DMS53 (cell line): ENCODE measurements at regions not wholly inside any gene's neighbourhood (a gene's known extent, or its start where the extent isn't known, plus 50 kb on each side); places are given as distances from the start of the nearest gene placed in this dataset.
"Not testable (repeated sequence)": the region's sequence is repeated elsewhere in the genome, so short reads cannot be mapped to it uniquely, and the experiment has no call there.

Experiments
- DNase-seq: peaks from one replicate; lab custom pipeline; 2025; lab: John Stamatoyannopoulos, UW

DNA sequence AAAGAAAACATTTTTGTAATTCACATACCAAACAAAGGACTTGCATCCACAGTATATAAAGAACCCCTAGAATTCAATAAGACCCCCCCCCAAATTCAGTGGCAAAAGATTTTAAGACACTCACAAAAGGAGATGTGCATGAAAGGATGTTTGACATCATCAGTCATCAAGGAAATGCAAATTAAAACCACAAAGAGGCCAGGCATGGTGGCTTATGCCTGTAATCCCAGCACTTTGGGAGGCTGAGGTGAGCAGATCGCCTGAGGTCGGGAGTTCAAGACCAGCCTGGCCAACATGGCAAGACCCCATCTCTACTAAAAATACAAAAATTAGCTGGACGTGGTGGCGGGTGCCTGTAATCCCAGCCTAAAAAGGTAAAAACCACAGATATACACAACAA, 61.3 kb downstream of the AIPL1 start:
- DNase-seq = not testable (repeated sequence)

- DNase-seq = no peak
Measured at GRCh38 chr17:6366221-6366666, 68.7 kb downstream of the AIPL1 start.

GRCh38 chr17:6365200-6365943, 69.5 kb downstream of the AIPL1 start:
- DNase-seq = no peak

GRCh38 chr17:6361733-6362132, 73.2 kb downstream of the AIPL1 start:
- DNase-seq = no peak

DNA sequence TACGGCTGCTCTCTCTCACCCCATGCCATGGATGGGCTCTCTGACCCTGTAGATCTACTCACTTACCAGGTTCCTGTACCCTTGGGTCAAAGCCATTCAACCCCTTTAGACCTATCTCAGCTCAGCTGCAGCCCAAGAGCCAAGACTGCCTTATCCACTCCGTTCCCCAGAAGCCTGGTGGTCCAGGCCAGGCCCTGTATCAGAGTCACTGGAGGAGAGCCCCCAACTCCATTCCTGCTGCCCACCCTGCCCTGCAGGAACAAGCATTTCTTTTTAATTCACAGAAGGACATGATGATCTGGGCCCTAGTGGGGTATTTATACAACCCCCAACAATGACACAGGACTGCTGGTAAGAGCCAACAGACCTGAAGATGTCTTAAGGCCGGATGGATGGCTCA, 76.8 kb downstream of the AIPL1 start:
- DNase-seq = no peak

- no peak for DNase-seq
Measured at GRCh38 chr17:6356562-6356961, 78.4 kb downstream of the AIPL1 start.

GRCh38 chr17:6355196-6355595, 79.7 kb downstream of the AIPL1 start:
- no peak for DNase-seq

- DNase-seq = no peak
Measured at GRCh38 chr17:6352801-6353560, 81.9 kb downstream of the AIPL1 start.

DNA sequence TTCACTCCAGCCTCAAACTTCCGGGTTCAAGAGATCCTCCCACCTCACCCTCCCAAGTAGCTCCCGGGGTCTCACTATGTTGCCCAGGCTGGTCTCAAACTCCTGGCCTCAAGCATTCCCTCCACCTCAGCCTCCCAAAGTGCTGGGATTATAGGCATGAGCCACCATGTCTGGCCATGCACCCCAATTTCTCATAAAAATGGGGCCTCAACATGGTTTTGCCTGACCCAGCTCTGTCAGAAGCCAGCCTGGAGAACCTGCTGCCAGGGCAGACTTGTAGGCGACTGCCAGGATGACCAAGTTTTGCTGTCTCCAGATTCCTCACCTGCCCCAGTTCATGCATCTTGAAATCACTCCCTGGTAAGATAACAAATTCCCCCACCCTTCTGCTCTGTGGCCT, 82.9 kb downstream of the AIPL1 start:
- DNase-seq = no peak

DNA sequence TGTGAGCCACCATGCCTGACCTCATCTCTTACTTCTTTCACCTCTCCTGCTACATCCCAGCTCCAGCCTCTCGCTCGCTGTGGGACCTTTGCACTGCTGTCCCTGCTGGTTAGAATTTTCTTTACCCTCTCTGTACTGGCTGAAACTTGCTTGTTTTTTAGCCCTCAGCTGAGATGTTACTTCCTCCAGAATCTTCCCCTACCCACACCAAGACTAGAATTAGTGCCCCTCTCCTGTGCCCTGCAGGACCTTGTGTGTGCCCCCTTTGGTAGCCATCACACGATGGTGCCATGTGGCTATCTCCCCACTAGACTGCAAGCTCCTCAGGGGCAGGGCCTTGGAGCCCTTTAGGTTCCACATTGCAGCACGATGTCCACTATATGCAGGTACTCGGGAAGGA, 84.1 kb downstream of the AIPL1 start:
- no peak for DNase-seq

DNA sequence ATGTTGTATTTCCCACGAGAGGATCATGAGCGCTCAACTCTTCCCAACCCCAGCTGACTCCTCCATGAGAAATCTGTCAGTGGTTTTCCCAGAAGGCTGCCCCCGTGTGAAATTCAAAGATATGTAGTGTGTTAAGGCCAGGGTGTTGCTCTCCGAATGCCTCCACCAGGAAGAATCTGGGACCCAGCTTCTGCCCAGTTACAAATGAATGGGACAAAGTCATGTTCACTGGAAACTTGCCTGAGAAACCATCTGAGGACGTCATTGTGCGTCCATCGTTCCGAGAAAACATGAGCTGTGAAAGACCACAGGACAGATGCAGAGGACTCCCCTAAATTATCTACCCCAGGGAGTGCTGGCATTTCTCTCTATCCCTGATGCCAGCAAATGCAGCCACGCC, 86.0 kb downstream of the AIPL1 start:
- no peak for DNase-seq

DNA sequence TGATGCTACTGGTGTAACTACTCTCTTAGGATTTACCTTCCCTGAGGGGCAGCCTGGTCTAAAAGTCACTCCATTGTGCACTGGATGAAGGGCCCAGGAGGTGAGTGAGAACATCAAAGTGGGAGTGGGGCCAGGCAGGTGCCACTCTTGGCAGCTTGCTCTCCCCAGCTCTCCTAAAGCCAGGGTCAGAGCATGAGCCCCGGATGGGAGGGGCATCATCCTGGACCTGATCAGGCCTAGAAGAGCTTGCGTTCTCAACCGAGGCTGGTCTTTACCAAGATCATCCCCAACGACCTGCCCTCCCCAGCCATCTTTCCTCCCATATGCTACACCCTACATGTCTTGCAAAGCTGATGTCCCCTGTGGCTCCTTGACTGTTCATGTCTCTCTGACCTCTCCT, 87.1 kb downstream of the AIPL1 start:
- DNase-seq = no peak

DNA sequence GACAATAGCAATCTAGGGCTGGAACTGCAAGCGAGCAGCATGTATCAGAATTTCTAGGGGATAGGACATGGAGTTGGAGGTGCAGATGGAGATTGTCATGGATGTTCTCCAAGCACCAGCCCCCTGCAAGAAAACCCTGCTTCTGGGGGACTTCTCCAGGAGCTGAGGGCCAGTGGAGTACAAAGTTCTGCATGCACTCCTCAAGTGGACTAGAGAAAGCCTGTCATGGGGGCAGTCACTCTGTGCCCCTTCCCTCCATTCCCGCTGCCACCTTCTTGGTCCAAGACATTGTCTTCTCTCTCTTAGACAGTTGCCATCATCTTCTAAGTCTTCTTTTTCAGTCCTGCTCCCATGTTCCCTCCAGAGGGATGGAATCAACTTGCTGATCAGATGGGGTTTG, 87.9 kb downstream of the AIPL1 start:
- no peak for DNase-seq

DNA sequence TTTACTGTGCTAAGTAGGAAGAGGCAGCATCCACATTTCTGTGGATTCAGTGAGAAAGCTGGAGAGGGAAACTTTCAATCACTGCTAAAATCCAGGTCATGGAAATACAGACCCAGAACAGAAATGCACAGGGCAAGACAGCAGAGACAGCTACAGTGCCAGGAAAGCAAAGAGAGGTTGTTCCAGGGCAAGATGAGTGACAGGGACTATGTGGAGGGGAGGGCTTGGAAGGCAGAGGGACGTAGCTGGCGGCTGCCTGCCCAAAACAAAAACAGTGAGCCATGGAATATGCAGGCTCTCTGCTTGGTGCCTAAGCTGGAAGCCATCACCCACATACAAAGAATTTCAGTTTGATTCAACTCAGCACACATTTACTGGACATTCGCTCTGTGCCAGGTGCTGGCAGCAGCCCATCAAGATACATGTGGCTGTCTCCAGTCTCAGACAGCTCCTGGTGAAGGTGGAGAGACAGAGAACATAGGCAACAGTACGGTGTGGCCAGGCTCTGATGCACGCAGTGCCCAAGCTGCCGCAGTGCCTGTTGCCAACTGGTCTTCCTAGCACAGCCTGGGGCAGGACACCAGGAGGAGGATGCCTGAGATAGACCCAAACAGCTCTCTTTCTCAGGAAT, 88.7 kb downstream of the AIPL1 start:
- DNase-seq = no peak

DNA sequence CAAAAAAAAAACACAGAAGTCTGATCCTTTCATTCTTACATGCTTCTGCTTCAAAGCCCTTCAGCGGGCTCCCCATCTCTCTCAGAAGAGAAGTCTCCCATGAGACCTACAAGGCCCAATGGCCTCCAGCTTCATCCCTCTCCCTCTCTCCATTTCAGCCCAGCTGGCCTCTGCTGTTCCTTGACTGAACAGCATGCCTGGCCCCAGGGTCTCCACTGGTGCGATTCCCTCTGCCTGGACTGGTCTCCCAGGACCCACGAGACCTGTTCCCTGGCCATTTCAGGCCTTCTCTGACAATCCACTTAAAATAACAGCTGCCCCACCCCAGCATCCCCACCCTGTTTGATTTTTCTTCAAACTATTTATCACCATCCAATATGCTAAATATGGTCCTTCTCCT, 91.2 kb downstream of the AIPL1 start:
- DNase-seq = no peak

DNA sequence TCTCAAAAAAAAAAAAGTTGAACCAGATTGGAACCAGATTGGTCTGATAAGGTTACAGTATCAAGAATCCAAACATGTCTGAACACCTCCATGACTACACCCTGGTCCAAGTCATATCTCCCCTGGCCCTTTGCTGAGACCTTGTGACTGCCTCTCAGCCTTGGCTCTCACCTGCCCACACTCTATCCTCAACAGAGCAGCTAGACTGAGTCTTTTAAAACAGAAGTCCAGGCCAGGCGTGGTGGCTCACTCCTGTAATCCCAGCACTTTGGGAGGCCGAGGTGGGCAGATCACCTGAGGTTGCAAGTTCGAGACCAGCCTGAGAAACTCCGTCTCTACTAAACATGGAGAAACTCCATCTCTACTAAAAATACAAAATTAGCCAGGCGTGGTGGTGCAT, 91.7 kb downstream of the AIPL1 start:
- DNase-seq = no peak

DNA sequence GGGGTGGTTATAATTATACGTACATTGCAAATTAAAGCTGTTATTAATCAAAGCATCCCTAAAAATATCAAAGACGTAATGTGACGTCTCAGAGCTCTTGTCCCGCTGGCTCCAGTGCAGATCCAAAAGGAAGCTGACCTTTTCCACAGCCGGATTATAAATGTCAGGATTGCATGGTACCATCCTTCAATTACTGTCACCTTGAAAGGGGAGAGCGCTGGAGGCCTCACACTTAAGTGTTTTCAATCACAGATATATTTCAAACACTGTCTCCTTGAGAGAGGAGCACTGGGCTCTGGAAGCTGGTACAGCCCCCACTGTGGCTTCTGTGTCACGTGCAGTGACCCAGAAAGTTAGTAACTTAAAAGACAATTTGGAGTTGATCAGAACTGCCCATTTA, 94.2 kb downstream of the AIPL1 start:
- no peak for DNase-seq

GRCh38 chr17:6334386-6334785, 100.5 kb downstream of the AIPL1 start:
- no peak for DNase-seq

DNA sequence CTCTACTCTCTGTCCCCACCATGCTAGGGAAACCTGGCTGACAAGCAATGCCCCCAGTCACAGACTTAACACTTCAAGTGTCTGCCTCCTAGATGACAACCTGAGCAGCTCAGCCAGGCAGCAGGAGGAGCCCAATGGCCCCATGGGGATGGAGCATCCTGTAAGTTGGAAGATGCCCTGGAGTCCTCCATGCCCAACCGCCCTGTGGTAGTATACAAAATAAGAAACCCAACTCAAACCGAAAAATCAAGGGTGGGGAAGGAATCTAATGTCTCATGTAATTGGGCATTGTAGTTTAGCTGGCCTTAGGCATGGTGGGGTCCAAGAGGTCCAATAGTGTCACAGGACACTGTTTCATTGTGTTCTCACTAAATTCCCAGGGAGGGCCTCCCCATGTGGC, 104.0 kb downstream of the AIPL1 start:
- no peak for DNase-seq

- no peak for DNase-seq
Measured at GRCh38 chr17:6328279-6328678, 106.6 kb downstream of the AIPL1 start.

GRCh38 chr17:6327007-6327406, 107.9 kb downstream of the AIPL1 start:
- no peak for DNase-seq

DNA sequence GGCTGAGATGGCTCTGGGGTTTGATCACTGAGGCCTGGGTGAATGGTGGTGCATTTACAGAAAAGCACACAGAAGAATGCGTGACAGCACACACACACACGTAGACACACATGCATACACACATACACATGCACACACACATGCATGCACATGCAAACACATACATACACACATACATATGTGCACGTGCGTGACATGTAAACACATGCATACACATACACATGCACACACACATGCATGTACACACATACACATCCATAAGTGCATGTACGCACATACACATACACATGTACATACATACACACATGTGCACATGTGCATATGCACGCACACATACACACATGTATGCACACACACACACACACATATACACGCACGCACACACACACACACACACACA, 108.4 kb downstream of the AIPL1 start:
- no peak for DNase-seq

DNA sequence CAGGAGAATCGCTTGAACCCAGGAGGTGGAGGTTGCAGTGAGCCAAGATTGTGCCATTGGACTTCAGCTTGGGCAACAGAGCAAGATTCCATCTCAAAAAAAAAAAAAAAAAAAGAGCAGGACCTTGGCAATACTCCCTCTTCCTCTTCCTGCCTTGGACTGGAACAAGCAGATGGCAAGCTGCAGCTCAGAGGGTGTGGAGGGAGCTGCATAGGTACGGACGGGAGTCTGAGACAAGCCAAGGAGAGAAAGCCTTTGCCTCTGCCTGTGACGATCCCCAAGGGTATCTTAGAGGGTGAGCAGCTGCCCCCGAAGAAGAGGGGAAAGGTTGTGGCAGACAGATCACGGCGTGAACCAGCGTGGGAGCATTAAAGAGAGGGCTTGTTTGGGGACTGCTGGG, 109.2 kb downstream of the AIPL1 start:
- DNase-seq = no peak
